ENCODE measurements at regions not wholly inside any gene's neighbourhood (a gene's known extent, or its start where the extent isn't known, plus 50 kb on each side); places are given as distances from the start of the nearest gene placed in this dataset.

DNA sequence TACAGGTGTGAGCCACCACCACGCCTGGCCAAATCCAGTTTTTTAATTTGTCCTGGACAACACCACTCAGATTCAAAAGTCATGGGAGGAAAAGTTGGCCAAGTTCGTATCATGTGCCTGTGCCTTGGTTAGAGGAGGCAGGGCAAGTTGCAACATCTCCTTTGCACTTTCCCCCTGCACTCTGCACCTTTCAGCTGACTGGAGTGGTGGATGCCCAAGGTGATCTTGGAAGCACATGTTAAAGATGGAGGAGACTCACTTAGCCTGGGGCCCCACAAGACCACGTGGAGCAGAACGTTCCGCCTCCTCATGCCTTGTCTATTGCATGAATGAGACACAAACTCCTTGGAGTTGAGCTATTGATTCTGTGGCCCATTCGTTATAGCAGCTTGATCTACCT lies 82.1 kb upstream of the FZD10 start:
- TF ChIP-seq, protein P1, sequence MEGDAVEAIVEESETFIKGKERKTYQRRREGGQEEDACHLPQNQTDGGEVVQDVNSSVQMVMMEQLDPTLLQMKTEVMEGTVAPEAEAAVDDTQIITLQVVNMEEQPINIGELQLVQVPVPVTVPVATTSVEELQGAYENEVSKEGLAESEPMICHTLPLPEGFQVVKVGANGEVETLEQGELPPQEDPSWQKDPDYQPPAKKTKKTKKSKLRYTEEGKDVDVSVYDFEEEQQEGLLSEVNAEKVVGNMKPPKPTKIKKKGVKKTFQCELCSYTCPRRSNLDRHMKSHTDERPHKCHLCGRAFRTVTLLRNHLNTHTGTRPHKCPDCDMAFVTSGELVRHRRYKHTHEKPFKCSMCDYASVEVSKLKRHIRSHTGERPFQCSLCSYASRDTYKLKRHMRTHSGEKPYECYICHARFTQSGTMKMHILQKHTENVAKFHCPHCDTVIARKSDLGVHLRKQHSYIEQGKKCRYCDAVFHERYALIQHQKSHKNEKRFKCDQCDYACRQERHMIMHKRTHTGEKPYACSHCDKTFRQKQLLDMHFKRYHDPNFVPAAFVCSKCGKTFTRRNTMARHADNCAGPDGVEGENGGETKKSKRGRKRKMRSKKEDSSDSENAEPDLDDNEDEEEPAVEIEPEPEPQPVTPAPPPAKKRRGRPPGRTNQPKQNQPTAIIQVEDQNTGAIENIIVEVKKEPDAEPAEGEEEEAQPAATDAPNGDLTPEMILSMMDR (IDR thresholded peaks at IDR 0.05; ENCODE audit: insufficient read depth, low read length, poor library complexity, severe bottlenecking), result no peak
- TF ChIP-seq EZH2phosphoT487 (conservative IDR thresholded peaks at IDR 0.05; ENCODE audit: low read length), result no peak
